HepG2 (cell line): ENCODE measurements at regions not wholly inside any gene's neighbourhood (a gene's known extent, or its start where the extent isn't known, plus 50 kb on each side); places are given as distances from the start of the nearest gene placed in this dataset.

Experiments used
- STAG1 ChIP-seq: sonication (generic); formaldehyde crosslinking; IDR thresholded peaks from 2 replicates; pipeline ENCODE4 v1.4.0; 2020; ENCODE audit warnings: missing genetic modification reagents
- ZFX ChIP-seq: sonication (generic); formaldehyde crosslinking; IDR thresholded peaks from 2 replicates; pipeline ENCODE4 v1.4.0; 2020; ENCODE audit warnings: mild to moderate bottlenecking, low read depth, missing genetic modification reagents, moderate library complexity
- ZNF34 ChIP-seq: sonication (generic); formaldehyde crosslinking; IDR thresholded peaks from 2 replicates; pipeline ENCODE4 v1.4.0; 2020; ENCODE audit warnings: mild to moderate bottlenecking, missing genetic modification reagents, borderline replicate concordance
- ZNF430 ChIP-seq: sonication (generic); formaldehyde crosslinking; IDR thresholded peaks from 2 replicates; pipeline ENCODE4 v1.9.0; 2021; ENCODE audit warnings: mild to moderate bottlenecking, missing genetic modification reagents
- ZNF446 ChIP-seq: sonication (generic); formaldehyde crosslinking; IDR thresholded peaks from 2 replicates; pipeline ENCODE4 v1.5.0; 2020; ENCODE audit warnings: mild to moderate bottlenecking, missing genetic modification reagents
- ZNF652 ChIP-seq: IDR thresholded peaks from 2 replicates; pipeline ENCODE4 v1.6.1; 2016; ENCODE audit warnings: low read depth, borderline replicate concordance
- TF ChIP-seq, protein P1 (sequence below): sonication (generic); formaldehyde crosslinking; IDR thresholded peaks from 2 replicates; pipeline ENCODE4 v1.5.0; 2020; ENCODE audit warnings: mild to moderate bottlenecking, missing genetic modification reagents, borderline replicate concordance
- TF ChIP-seq, protein P2 (sequence below): IDR thresholded peaks from 2 replicates; pipeline ENCODE4 v1.6.1; 2016; ENCODE audit warnings: missing compliant biosample characterization, missing genetic modification reagents, borderline replicate concordance
- TF ChIP-seq, protein P3 (sequence below): sonication (generic); formaldehyde crosslinking; IDR thresholded peaks from 2 replicates; pipeline ENCODE4 v1.9.0; 2021; ENCODE audit warnings: missing genetic modification reagents, borderline replicate concordance

DNA sequence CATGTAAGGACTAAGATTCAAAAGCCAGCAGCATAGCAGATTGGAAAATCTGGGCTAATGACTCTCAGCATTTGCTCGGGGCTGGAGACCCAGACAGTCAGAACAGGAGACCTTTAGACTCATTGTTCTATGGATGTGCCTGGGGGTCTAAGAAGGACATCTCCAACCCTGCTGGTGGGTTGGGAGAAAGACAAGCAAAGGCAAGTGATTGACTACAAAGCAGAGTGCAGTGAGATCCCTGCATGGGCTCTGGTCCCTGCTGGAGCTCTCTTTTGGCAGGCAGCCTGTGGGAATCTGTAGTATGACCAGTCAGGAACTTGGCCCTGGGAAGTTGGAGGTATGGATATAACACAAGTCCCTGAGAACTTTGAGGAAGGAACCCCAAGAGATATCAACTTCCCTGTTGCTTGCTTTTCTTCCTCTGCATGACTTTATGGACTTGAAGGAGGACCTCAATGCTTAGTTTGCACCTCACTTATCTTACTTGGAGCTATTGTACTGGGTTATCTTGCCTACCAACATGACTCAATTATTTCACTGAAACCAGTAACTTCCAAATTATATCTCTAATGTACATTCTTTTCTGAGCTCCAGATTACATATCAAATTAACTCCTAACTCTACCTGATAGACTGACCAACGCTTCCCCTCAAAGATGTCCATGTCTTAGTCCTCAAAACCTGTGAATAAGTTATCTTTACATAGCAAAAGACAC, 236.0 kb downstream of the CYRIA start (continued):
- TF ChIP-seq, protein P1, sequence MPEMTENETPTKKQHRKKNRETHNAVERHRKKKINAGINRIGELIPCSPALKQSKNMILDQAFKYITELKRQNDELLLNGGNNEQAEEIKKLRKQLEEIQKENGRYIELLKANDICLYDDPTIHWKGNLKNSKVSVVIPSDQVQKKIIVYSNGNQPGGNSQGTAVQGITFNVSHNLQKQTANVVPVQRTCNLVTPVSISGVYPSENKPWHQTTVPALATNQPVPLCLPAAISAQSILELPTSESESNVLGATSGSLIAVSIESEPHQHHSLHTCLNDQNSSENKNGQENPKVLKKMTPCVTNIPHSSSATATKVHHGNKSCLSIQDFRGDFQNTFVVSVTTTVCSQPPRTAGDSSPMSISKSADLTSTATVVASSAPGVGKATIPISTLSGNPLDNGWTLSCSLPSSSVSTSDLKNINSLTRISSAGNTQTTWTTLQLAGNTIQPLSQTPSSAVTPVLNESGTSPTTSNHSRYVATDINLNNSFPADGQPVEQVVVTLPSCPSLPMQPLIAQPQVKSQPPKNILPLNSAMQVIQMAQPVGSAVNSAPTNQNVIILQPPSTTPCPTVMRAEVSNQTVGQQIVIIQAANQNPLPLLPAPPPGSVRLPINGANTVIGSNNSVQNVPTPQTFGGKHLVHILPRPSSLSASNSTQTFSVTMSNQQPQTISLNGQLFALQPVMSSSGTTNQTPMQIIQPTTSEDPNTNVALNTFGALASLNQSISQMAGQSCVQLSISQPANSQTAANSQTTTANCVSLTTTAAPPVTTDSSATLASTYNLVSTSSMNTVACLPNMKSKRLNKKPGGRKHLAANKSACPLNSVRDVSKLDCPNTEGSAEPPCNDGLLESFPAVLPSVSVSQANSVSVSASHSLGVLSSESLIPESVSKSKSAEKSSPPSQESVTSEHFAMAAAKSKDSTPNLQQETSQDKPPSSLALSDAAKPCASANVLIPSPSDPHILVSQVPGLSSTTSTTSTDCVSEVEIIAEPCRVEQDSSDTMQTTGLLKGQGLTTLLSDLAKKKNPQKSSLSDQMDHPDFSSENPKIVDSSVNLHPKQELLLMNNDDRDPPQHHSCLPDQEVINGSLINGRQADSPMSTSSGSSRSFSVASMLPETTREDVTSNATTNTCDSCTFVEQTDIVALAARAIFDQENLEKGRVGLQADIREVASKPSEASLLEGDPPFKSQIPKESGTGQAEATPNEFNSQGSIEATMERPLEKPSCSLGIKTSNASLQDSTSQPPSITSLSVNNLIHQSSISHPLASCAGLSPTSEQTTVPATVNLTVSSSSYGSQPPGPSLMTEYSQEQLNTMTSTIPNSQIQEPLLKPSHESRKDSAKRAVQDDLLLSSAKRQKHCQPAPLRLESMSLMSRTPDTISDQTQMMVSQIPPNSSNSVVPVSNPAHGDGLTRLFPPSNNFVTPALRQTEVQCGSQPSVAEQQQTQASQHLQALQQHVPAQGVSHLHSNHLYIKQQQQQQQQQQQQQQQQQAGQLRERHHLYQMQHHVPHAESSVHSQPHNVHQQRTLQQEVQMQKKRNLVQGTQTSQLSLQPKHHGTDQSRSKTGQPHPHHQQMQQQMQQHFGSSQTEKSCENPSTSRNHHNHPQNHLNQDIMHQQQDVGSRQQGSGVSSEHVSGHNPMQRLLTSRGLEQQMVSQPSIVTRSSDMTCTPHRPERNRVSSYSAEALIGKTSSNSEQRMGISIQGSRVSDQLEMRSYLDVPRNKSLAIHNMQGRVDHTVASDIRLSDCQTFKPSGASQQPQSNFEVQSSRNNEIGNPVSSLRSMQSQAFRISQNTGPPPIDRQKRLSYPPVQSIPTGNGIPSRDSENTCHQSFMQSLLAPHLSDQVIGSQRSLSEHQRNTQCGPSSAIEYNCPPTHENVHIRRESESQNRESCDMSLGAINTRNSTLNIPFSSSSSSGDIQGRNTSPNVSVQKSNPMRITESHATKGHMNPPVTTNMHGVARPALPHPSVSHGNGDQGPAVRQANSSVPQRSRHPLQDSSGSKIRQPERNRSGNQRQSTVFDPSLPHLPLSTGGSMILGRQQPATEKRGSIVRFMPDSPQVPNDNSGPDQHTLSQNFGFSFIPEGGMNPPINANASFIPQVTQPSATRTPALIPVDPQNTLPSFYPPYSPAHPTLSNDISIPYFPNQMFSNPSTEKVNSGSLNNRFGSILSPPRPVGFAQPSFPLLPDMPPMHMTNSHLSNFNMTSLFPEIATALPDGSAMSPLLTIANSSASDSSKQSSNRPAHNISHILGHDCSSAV (CRISPR knock-in tag), result no peak
- TF ChIP-seq ZFX (no peak), ZNF652 (CRISPR knock-in tag) (no peak), ZNF430 (CRISPR knock-in tag) (no peak), STAG1 (no peak), ZNF446 (no peak), ZNF34 (no peak)
- TF ChIP-seq, protein P2, sequence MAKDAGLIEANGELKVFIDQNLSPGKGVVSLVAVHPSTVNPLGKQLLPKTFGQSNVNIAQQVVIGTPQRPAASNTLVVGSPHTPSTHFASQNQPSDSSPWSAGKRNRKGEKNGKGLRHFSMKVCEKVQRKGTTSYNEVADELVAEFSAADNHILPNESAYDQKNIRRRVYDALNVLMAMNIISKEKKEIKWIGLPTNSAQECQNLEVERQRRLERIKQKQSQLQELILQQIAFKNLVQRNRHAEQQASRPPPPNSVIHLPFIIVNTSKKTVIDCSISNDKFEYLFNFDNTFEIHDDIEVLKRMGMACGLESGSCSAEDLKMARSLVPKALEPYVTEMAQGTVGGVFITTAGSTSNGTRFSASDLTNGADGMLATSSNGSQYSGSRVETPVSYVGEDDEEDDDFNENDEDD (CRISPR knock-in tag), result no peak
- TF ChIP-seq, protein P3, sequence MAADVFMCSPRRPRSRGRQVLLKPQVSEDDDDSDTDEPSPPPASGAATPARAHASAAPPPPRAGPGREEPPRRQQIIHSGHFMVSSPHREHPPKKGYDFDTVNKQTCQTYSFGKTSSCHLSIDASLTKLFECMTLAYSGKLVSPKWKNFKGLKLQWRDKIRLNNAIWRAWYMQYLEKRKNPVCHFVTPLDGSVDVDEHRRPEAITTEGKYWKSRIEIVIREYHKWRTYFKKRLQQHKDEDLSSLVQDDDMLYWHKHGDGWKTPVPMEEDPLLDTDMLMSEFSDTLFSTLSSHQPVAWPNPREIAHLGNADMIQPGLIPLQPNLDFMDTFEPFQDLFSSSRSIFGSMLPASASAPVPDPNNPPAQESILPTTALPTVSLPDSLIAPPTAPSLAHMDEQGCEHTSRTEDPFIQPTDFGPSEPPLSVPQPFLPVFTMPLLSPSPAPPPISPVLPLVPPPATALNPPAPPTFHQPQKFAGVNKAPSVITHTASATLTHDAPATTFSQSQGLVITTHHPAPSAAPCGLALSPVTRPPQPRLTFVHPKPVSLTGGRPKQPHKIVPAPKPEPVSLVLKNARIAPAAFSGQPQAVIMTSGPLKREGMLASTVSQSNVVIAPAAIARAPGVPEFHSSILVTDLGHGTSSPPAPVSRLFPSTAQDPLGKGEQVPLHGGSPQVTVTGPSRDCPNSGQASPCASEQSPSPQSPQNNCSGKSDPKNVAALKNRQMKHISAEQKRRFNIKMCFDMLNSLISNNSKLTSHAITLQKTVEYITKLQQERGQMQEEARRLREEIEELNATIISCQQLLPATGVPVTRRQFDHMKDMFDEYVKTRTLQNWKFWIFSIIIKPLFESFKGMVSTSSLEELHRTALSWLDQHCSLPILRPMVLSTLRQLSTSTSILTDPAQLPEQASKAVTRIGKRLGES (CRISPR knock-in tag), result no peak
